ENCODE measurements at regions not wholly inside any gene's neighbourhood (a gene's known extent, or its start where the extent isn't known, plus 50 kb on each side); places are given as distances from the start of the nearest gene placed in this dataset.

GRCh38 chr1:58166417-58166816 is 380.1 kb downstream of the OMA1 start:
- TF ChIP-seq CTCF (IDR thresholded peaks at IDR 0.05): no peak
- Mint-ChIP-seq H3K4me3 (no peak overlapping the region), H3K4me1 (peaks cover 11% of the 10 kb centered on the region)

GRCh38 chr1:58165073-58165472 is 381.5 kb downstream of the OMA1 start:
- DNase-seq: no peak
- H3K4me1 Mint-ChIP-seq: peaks cover 11% of the 10 kb centered on the region
- no peaks in the 10 kb centered on the region for H3K36me3 Mint-ChIP-seq (ENCODE audit: low read depth)
- H3K9me3 Mint-ChIP-seq: peaks cover 18% of the 10 kb centered on the region
- peaks cover 4% of the 10 kb centered on the region for H3K27me3 Mint-ChIP-seq (ENCODE audit: low read depth, poor library complexity)
- TF ChIP-seq CTCF (IDR thresholded peaks at IDR 0.05): no peak
- no peak overlapping the region for H3K27ac Mint-ChIP-seq
- no peak overlapping the region for H3K4me3 Mint-ChIP-seq

More at GRCh38 chr1:58166417-58166816, 380.1 kb downstream of the OMA1 start:
- H3K9me3 Mint-ChIP-seq: peaks cover 18% of the 10 kb centered on the region
- no peaks in the 10 kb centered on the region for H3K36me3 Mint-ChIP-seq (ENCODE audit: low read depth)
- peaks cover 4% of the 10 kb centered on the region for H3K27me3 Mint-ChIP-seq (ENCODE audit: low read depth, poor library complexity)
- no peak for DNase-seq
- no peak overlapping the region for H3K27ac Mint-ChIP-seq

GRCh38 chr1:58162952-58163550 is 383.5 kb downstream of the OMA1 start:
- TF ChIP-seq CTCF (IDR thresholded peaks at IDR 0.05): peak; percentile 92
- Mint-ChIP-seq H3K27ac (no peak overlapping the region), H3K4me3 (no peak overlapping the region), H3K9me3 (peaks cover 10% of the 10 kb centered on the region), H3K4me1 (peaks cover 11% of the 10 kb centered on the region), H3K27me3 (ENCODE audit: low read depth, poor library complexity) (peaks cover 4% of the 10 kb centered on the region), H3K36me3 (ENCODE audit: low read depth) (no peaks in the 10 kb centered on the region)
- peak; percentile 66 for DNase-seq

DNA sequence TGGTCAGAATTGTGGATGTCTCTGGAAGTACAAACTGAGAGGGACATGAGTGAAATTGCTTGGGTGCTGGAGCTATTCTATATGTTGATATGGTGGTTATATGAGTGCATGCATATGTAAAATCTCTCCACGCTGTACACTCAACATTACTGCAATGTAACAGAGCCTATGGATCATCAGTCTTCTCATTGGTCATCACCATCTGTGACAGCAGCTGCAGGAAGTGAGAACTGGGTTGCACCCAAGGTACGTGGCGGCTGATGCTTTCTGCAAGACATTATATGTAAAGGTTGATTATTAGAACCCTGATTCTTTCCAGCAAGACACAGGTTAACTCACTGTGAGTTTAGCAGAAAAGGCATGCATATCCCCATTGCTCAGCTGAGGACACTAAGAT is 387.1 kb downstream of the OMA1 start:
- Mint-ChIP-seq H3K27me3 (ENCODE audit: low read depth, poor library complexity) (no peaks in the 10 kb centered on the region), H3K4me3 (no peak overlapping the region), H3K9me3 (no peaks in the 10 kb centered on the region), H3K36me3 (ENCODE audit: low read depth) (no peaks in the 10 kb centered on the region), H3K27ac (no peak overlapping the region), H3K4me1 (peaks cover 11% of the 10 kb centered on the region)
- no peak for TF ChIP-seq CTCF (IDR thresholded peaks at IDR 0.05)
- no peak for DNase-seq

DNA sequence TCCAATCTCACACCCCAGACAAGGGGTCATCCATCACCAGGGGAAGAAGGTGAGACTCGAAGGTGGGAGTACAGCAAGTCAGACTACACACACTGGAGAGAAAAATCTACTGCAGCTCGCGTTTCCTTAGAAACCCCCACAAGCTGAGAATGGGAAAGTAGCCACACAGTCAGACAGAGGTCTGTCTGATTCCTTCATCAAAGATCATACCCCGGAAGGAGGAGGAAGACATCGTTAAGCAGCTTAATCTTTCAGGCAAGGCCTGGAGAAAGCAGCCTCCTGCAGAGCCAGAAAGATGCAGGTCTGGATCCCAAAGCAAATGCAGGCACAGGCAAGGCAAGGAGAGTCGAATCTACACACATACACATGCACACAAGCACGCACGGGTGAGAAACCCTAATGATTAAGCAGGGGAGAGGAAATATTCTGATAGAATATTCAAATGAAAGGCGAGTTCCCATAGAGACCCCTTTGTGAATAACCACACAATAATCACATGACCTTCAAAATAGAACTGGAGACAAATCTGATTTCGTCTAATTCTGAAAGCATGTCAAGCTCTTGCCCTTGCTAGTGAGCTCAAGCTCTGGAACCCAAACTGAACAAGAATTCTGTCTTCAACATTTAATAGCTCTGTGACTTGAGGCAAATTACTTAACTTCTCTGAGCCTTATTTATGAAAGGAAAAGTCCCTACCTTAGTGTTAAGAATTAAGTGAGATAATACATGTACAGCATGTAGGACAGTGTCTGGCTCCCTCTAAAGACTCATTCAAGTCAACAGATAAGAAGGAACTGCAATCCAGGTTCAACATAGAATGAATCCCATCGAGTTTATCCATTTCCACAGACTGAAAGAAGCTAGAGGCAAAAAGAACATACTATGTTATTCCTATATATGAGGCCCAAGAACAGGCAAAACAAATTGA is 387.8 kb downstream of the OMA1 start:
- Mint-ChIP-seq H3K36me3 (ENCODE audit: low read depth) (no peaks in the 10 kb centered on the region), H3K4me1 (peaks cover 10% of the 10 kb centered on the region), H3K27me3 (ENCODE audit: low read depth, poor library complexity) (no peaks in the 10 kb centered on the region), H3K27ac (no peak overlapping the region), H3K9me3 (no peaks in the 10 kb centered on the region), H3K4me3 (no peak overlapping the region)
- TF ChIP-seq CTCF (IDR thresholded peaks at IDR 0.05): no peak
- no peak for DNase-seq

All from nephron progenitor cell (in vitro differentiated cells).